ENCODE measurements at regions not wholly inside any gene's neighbourhood (a gene's known extent, or its start where the extent isn't known, plus 50 kb on each side); places are given as distances from the start of the nearest gene placed in this dataset. TPM values are rescaled to one million over a fixed set of nuclear protein-coding genes. Genes with fewer than 3 reads are reported as not detected.
"Not testable (repeated sequence)": the region's sequence is repeated elsewhere in the genome, so short reads cannot be mapped to it uniquely, and the experiment has no call there.

DNA sequence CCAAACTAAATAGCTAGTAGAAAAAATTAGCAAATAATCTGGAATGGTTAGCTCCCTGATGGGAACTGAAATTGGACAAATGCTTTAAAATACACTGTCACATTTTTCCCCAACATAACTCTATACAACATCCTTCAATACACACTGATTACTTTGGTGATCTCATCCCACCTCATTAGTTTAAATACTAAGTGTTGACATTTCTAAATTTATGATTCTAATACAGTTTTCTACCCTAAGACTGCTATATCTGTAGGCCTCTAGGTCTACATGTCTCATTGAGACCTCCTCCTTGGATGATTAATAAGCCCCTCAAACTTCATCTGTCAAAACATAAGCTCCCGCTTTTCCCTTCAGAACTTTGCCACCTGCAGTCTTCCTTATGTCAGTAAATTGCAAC is 80.7 kb upstream of the SLITRK5 start:
- no peak overlapping the region for H2AFZ ChIP-seq

DNA sequence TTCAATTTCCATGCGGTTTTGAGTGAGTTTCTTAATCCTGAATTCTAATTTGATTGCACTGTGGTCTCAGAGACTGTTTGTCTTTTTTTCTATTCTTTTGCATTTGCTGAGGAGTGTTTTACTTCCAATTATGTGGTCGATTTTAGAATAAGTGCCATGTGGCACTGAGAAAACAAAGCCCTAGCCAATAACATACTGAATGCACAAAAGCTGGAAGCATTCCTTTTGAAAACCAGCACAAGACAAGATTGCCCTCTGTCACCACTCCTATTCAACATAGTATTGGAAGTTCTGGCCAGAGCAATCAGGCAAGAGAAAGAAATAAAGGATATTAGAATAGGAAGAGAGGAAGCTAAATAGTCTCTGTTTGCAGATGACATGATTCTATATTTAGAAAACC is 66.7 kb upstream of the SLITRK5 start:
- 78% methylated on average over 2 of the region's 2 CpGs for WGBS (ENCODE audit: low lambda C conversion rate, missing lambda C conversion rate)
- H2AFZ ChIP-seq; H4K20me1 ChIP-seq (ENCODE audit: insufficient read depth, poor library complexity, severe bottlenecking); H3K36me3 ChIP-seq (replicated peaks; ENCODE audit: insufficient read depth, low read depth); DNase-seq (ENCODE audit: low spot score); H3K27me3 ChIP-seq; H3K4me3 ChIP-seq; H3K4me1 ChIP-seq (ENCODE audit: insufficient read depth); H3K79me2 ChIP-seq; H3K4me2 ChIP-seq; H3K27ac ChIP-seq; H3K9me2 ChIP-seq (replicated peaks; ENCODE audit: insufficient read depth); H3K9me3 ChIP-seq (ENCODE audit: low read depth): not testable (repeated sequence)

More for the DNA sequence above, 80.7 kb upstream of the SLITRK5 start:
- Histone ChIP-seq H3K4me3 (no peak overlapping the region), H3K4me1 (ENCODE audit: insufficient read depth) (no peaks in the 10 kb centered on the region), H3K4me2 (no peak overlapping the region), H3K79me2 (no peaks in the 10 kb centered on the region), H3K9me2 (replicated peaks; ENCODE audit: insufficient read depth) (no peaks in the 10 kb centered on the region), H3K27ac (no peak overlapping the region), H3K9me3 (ENCODE audit: low read depth) (no peaks in the 10 kb centered on the region), H4K20me1 (ENCODE audit: insufficient read depth, poor library complexity, severe bottlenecking) (no peaks in the 10 kb centered on the region), H3K36me3 (replicated peaks; ENCODE audit: insufficient read depth, low read depth) (no peaks in the 10 kb centered on the region), H3K27me3 (no peaks in the 10 kb centered on the region)
- DNase-seq (ENCODE audit: low spot score) = no peak
- no peak for TF ChIP-seq EZH2phosphoT487 (IDR thresholded peaks at IDR 0.05; ENCODE audit: low read depth, severe bottlenecking, unreplicated experiment)
- TF ChIP-seq EZH2 (IDR thresholded peaks at IDR 0.05; ENCODE audit: borderline replicate concordance) = no peak
- TF ChIP-seq, protein P1, sequence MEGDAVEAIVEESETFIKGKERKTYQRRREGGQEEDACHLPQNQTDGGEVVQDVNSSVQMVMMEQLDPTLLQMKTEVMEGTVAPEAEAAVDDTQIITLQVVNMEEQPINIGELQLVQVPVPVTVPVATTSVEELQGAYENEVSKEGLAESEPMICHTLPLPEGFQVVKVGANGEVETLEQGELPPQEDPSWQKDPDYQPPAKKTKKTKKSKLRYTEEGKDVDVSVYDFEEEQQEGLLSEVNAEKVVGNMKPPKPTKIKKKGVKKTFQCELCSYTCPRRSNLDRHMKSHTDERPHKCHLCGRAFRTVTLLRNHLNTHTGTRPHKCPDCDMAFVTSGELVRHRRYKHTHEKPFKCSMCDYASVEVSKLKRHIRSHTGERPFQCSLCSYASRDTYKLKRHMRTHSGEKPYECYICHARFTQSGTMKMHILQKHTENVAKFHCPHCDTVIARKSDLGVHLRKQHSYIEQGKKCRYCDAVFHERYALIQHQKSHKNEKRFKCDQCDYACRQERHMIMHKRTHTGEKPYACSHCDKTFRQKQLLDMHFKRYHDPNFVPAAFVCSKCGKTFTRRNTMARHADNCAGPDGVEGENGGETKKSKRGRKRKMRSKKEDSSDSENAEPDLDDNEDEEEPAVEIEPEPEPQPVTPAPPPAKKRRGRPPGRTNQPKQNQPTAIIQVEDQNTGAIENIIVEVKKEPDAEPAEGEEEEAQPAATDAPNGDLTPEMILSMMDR (IDR thresholded peaks at IDR 0.05; ENCODE audit: poor library complexity) = no peak
- 89% methylated on average over 1 of the region's 1 CpG for WGBS (ENCODE audit: low lambda C conversion rate, missing lambda C conversion rate)

DNA sequence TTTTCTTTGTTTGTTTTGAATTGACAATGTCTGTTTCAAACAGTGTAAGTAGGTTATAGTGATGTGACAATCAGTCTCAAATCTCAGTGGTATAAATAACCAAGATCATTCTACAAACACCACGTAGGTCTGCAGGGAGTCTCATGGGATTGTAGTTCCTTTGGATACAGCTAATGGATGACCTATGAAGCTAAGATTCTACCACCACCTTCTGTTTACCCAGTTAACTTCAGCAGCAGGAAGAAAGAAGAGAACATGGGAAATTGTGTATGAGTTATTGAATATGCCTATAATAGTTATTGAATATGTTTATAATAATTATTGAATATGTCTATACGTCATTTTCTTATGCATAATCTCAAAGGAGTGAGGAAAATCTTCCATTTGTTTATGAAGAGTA is 63.9 kb upstream of the SLITRK5 start:
- Histone ChIP-seq H3K4me2 (no peak overlapping the region), H3K9me2 (replicated peaks; ENCODE audit: insufficient read depth) (no peaks in the 10 kb centered on the region), H3K4me1 (ENCODE audit: insufficient read depth) (no peaks in the 10 kb centered on the region), H4K20me1 (ENCODE audit: insufficient read depth, poor library complexity, severe bottlenecking) (no peaks in the 10 kb centered on the region), H2AFZ (no peak overlapping the region), H3K9me3 (ENCODE audit: low read depth) (no peaks in the 10 kb centered on the region), H3K79me2 (no peaks in the 10 kb centered on the region), H3K27me3 (no peaks in the 10 kb centered on the region), H3K4me3 (no peak overlapping the region), H3K36me3 (replicated peaks; ENCODE audit: insufficient read depth, low read depth) (no peaks in the 10 kb centered on the region), H3K27ac (no peak overlapping the region)
- TF ChIP-seq EZH2phosphoT487 (IDR thresholded peaks at IDR 0.05; ENCODE audit: low read depth, severe bottlenecking, unreplicated experiment) (no peak), EZH2 (IDR thresholded peaks at IDR 0.05; ENCODE audit: borderline replicate concordance) (no peak)
- TF ChIP-seq, protein P1 (IDR thresholded peaks at IDR 0.05; ENCODE audit: poor library complexity) = no peak
- no peak for DNase-seq (ENCODE audit: low spot score)
- WGBS (ENCODE audit: low lambda C conversion rate, missing lambda C conversion rate) = 55% methylated on average over 2 of the region's 2 CpGs

DNA sequence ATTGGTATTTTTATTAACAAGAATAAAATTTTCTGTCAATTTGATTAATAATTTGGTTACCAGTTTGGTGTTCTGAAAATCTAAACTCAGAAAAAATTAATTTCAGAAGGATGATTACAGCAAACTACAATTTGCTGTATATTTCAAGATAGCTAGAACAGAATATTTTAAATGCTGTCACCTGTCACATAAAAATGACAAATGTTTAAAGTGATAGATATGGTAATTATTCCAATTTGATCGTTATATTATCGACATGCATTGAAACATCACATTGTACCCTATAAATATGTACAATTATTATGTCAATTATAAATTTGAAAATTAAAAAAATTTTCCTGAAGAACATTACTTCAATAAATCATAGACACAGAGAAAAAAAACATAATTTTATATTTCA is 56.9 kb upstream of the SLITRK5 start:
- no peaks in the 10 kb centered on the region for H3K9me2 ChIP-seq (replicated peaks; ENCODE audit: insufficient read depth)
- no peak overlapping the region for H3K4me3 ChIP-seq
- H3K4me1 ChIP-seq (ENCODE audit: insufficient read depth) = no peaks in the 10 kb centered on the region
- H3K27me3 ChIP-seq = no peaks in the 10 kb centered on the region
- no peaks in the 10 kb centered on the region for H3K9me3 ChIP-seq (ENCODE audit: low read depth)
- DNase-seq (ENCODE audit: low spot score) = no peak
- H4K20me1 ChIP-seq (ENCODE audit: insufficient read depth, poor library complexity, severe bottlenecking) = no peaks in the 10 kb centered on the region
- TF ChIP-seq EZH2 (IDR thresholded peaks at IDR 0.05; ENCODE audit: borderline replicate concordance) = no peak
- no peak for TF ChIP-seq EZH2phosphoT487 (IDR thresholded peaks at IDR 0.05; ENCODE audit: low read depth, severe bottlenecking, unreplicated experiment)
- TF ChIP-seq, protein P1 (IDR thresholded peaks at IDR 0.05; ENCODE audit: poor library complexity) = no peak
- 88% methylated on average over 2 of the region's 2 CpGs for WGBS (ENCODE audit: low lambda C conversion rate, missing lambda C conversion rate)
- no peaks in the 10 kb centered on the region for H3K36me3 ChIP-seq (replicated peaks; ENCODE audit: insufficient read depth, low read depth)
- H2AFZ ChIP-seq = no peak overlapping the region
- no peak overlapping the region for H3K4me2 ChIP-seq
- no peaks in the 10 kb centered on the region for H3K79me2 ChIP-seq
- no peak overlapping the region for H3K27ac ChIP-seq

Small RNA genes lying in the stretch of these regions (small RNA-seq; reads per million reads assigned to genes)
- gene UBBP5 = not detected

All from hepatocyte (in vitro differentiated cells).